Testis (tissue), 2 donors: ENCODE measurements at regions not wholly inside any gene's neighbourhood (a gene's known extent, or its start where the extent isn't known, plus 50 kb on each side); places are given as distances from the start of the nearest gene placed in this dataset.

Experiments used
- DNase-seq: peaks from one replicate; pipeline ENCODE4 v3.0.0-alpha.2; 2019
- H3K27ac ChIP-seq, 2 donors: fragments of 200-600 bp; sonication (generic); one replicate each; pipeline ENCODE4 v1.5.1; 2019
- H3K27me3 ChIP-seq: fragments of 200-600 bp; sonication (generic); one replicate; pipeline ENCODE4 v1.5.1; 2019
- H3K36me3 ChIP-seq: fragments of 200-600 bp; sonication (generic); one replicate; pipeline ENCODE4 v1.5.1; 2017; ENCODE audit warnings: low read depth; ENCODE audit errors: missing control alignments
- H3K4me1 ChIP-seq: fragments of 200-600 bp; sonication (generic); one replicate; pipeline ENCODE4 v1.5.1; 2019
- H3K4me3 ChIP-seq, 2 donors: fragments of 200-600 bp; sonication (generic); one replicate each; pipeline ENCODE4 v1.5.1; 2017 to 2019
- H3K9me3 ChIP-seq: fragments of 200-600 bp; sonication (generic); one replicate; pipeline ENCODE4 v1.5.1; 2017
- CTCF ChIP-seq, 3 experiments: fragments of 450-650 bp in 2 of 3; fragments of 200-600 bp in 1 of 3; sonication (generic) in 1 of 3; IDR thresholded peaks; one replicate each; pipeline ENCODE4 v1.5.1; 2016 to 2019; ENCODE audit warnings: antibody characterized with exemption in 3 of 3, mild to moderate bottlenecking in 2 of 3, moderate library complexity in 1 of 3
- POLR2A ChIP-seq: fragments of 450-650 bp; IDR thresholded peaks from one replicate; pipeline ENCODE4 v1.6.1; 2017; ENCODE audit warnings: antibody characterized with exemption, mild to moderate bottlenecking, moderate library complexity
- WGBS, 2 donors: methylation state at CpG; one replicate each; pipeline ENCODE4 v1.1.5; 2018; 5-methylcytosine and 5-hydroxymethylcytosine counted together
- intact Hi-C: fragments of 100-400 bp; cut with DNase I; formaldehyde crosslinking; loops from one replicate; pipeline ENCODE4 v1.15.1; 2023; ENCODE audit warnings: low total_unique reads

GRCh38 chr16:20175358-20175757 is 101.7 kb upstream of the GPR139 start:
- Histone ChIP-seq H3K27me3 (no peaks in the 10 kb centered on the region), H3K36me3 (no peaks in the 10 kb centered on the region), H3K4me3 (no peak overlapping the region), H3K27ac (no peak overlapping the region), H3K9me3 (no peaks in the 10 kb centered on the region), H3K4me1 (no peaks in the 10 kb centered on the region)
- intact Hi-C loops: loop anchor here (10.0 kb wide), 1 partner anchor 59 kb away; no protein-coding TSS in a partner anchor
- WGBS, 2 donors: 32 to 41% methylated on average over 3 of the region's 3 CpGs
- TF ChIP-seq POLR2A: no peak
- no peak for TF ChIP-seq CTCF (IDR thresholded peaks at IDR 0.05)
- no peak for DNase-seq

DNA sequence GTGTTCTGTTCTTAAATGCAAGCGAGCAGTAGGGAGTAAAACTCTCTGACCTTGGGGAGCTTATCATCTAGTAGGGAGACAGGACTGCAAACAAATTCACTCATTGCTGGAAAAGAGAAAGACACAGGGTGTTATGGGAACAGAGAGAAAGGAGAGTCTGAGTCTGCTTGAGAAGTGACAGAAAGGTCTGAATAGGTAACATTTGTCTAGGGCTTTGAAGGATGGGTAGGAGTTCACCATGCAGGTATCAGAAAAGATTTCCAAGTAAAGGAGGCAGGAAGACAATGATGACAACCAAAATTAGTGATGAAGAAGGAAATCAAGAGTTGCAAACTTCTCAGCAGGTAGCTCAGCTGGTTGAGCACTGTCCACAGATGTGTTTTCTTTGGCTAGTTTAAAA is 93.6 kb upstream of the GPR139 start:
- WGBS, 2 donors: 34 to 45% methylated on average over 1 of the region's 1 CpG
- H3K27me3 ChIP-seq: no peaks in the 10 kb centered on the region
- intact Hi-C loops: no loop called here
- H3K9me3 ChIP-seq: no peaks in the 10 kb centered on the region
- H3K36me3 ChIP-seq: no peaks in the 10 kb centered on the region
- no peak overlapping the region for H3K4me3 ChIP-seq
- no peaks in the 10 kb centered on the region for H3K4me1 ChIP-seq
- no peak overlapping the region for H3K27ac ChIP-seq
- no peak for DNase-seq
- TF ChIP-seq CTCF (IDR thresholded peaks at IDR 0.05): no peak
- TF ChIP-seq POLR2A: no peak

- no peak for DNase-seq
- Histone ChIP-seq H3K9me3 (no peaks in the 10 kb centered on the region), H3K27ac (no peak overlapping the region), H3K4me1 (no peaks in the 10 kb centered on the region), H3K4me3 (no peak overlapping the region), H3K36me3 (no peaks in the 10 kb centered on the region), H3K27me3 (no peaks in the 10 kb centered on the region)
- TF ChIP-seq CTCF (IDR thresholded peaks at IDR 0.05) (no peak), POLR2A (no peak)
- intact Hi-C loops: no loop called here
- WGBS, 2 donors: 51 to 63% methylated on average over 15 of the region's 15 CpGs
These were observed 93.0 kb upstream of the GPR139 start for GRCh38 chr16:20166531-20167235.

GRCh38 chr16:20153444-20153843 is 79.8 kb upstream of the GPR139 start:
- intact Hi-C loops: no loop called here
- DNase-seq: no peak
- H3K27ac ChIP-seq: no peak overlapping the region
- WGBS, 2 donors: 75 to 91% methylated on average over 1 of the region's 1 CpG
- no peaks in the 10 kb centered on the region for H3K27me3 ChIP-seq
- H3K9me3 ChIP-seq: no peaks in the 10 kb centered on the region
- no peak overlapping the region for H3K4me3 ChIP-seq
- no peaks in the 10 kb centered on the region for H3K36me3 ChIP-seq
- TF ChIP-seq CTCF (IDR thresholded peaks at IDR 0.05) (no peak), POLR2A (no peak)
- H3K4me1 ChIP-seq: no peaks in the 10 kb centered on the region

GRCh38 chr16:20147091-20147490 is 73.4 kb upstream of the GPR139 start:
- no peaks in the 10 kb centered on the region for H3K9me3 ChIP-seq
- no peak overlapping the region for H3K27ac ChIP-seq
- intact Hi-C loops: no loop called here
- no peak for DNase-seq
- no peaks in the 10 kb centered on the region for H3K36me3 ChIP-seq
- TF ChIP-seq POLR2A: no peak
- no peak for TF ChIP-seq CTCF (IDR thresholded peaks at IDR 0.05)
- no peaks in the 10 kb centered on the region for H3K27me3 ChIP-seq
- 83 to 86% methylated on average over 5 of the region's 5 CpGs for WGBS, 2 donors
- H3K4me3 ChIP-seq: no peak overlapping the region
- H3K4me1 ChIP-seq: no peaks in the 10 kb centered on the region
